ENCODE measurements at regions not wholly inside any gene's neighbourhood (a gene's known extent, or its start where the extent isn't known, plus 50 kb on each side); places are given as distances from the start of the nearest gene placed in this dataset.

GRCh38 chr11:25779033-25779432, 552.9 kb upstream of the ANO3 start:
- TF ChIP-seq POLR2AphosphoS5 (IDR thresholded peaks at IDR 0.05; ENCODE audit: low read depth, low read length) (no peak), CTCF (IDR thresholded peaks at IDR 0.05) (no peak), TCF7L2 (IDR thresholded peaks at IDR 0.05; ENCODE audit: low read depth, low read length) (no peak), REST (IDR thresholded peaks at IDR 0.05; ENCODE audit: insufficient read depth in 1 of 2, low read depth in 2 of 2, low read length in 1 of 2) (no peak)
